ENCODE measurements at regions not wholly inside any gene's neighbourhood (a gene's known extent, or its start where the extent isn't known, plus 50 kb on each side); places are given as distances from the start of the nearest gene placed in this dataset.

- ATAC-seq (replicated peaks in 1 of 4) (no peak), DNase-seq (no peak)
- Mint-ChIP-seq H3K27ac (no peak overlapping the region), H3K4me3 (no peak overlapping the region), H3K4me1 (no peaks in the 10 kb centered on the region), H3K9me3 (peaks cover 13 to 19% (median 13%) of the 10 kb centered on the region in 3 donors), H3K27me3 (no peaks in the 10 kb centered on the region), H3K36me3 (no peaks in the 10 kb centered on the region)
- ChIA-PET POLR2A (no interaction called here), CTCF (no interaction called here)
- no peak overlapping the region for H3K27ac ChIP-seq (ENCODE audit: low read length)
- no peak overlapping the region for H3K4me3 ChIP-seq (ENCODE audit: control insufficient read depth in 1 of 2, extremely low read depth in 1 of 2, low read length in 1 of 2)
- WGBS (ENCODE audit: insufficient coverage) = no CpG with 5 or more reads among the region's 2 CpGs
- no peaks in the 10 kb centered on the region for H3K27me3 ChIP-seq (replicated peaks in 1 of 2; ENCODE audit: control insufficient read depth in 2 of 2, extremely low read depth in 1 of 2, insufficient read depth in 2 of 2, low read length in 1 of 2)
- H3K36me3 ChIP-seq (ENCODE audit: control insufficient read depth in 2 of 2, extremely low read depth in 1 of 2, insufficient read depth in 1 of 2, low read length in 1 of 2) = no peaks in the 10 kb centered on the region
- H3K9me3 ChIP-seq = no peaks in the 10 kb centered on the region
- H3K4me1 ChIP-seq (ENCODE audit: control insufficient read depth in 1 of 2, extremely low read depth in 1 of 2, insufficient read depth in 2 of 2, low read length in 2 of 2) = no peaks in the 10 kb centered on the region
Observed at GRCh38 chr7:8963722-8964121, 530.3 kb downstream of the NXPH1 start.

GRCh38 chr7:8965177-8965576 is 531.8 kb downstream of the NXPH1 start:
- Mint-ChIP-seq H3K27ac (no peak overlapping the region), H3K27me3 (no peaks in the 10 kb centered on the region), H3K9me3 (peaks cover 13 to 23% (median 15%) of the 10 kb centered on the region in 3 donors), H3K4me1 (no peaks in the 10 kb centered on the region), H3K36me3 (no peaks in the 10 kb centered on the region), H3K4me3 (no peak overlapping the region)
- H3K4me3 ChIP-seq (ENCODE audit: control insufficient read depth in 1 of 2, extremely low read depth in 1 of 2, low read length in 1 of 2) = no peak overlapping the region
- H3K9me3 ChIP-seq = no peaks in the 10 kb centered on the region
- no peak for ATAC-seq (replicated peaks in 1 of 4)
- ChIA-PET POLR2A (no interaction called here), CTCF (no interaction called here)
- WGBS (ENCODE audit: insufficient coverage) = 90% methylated on average over 2 of the region's 3 CpGs
- no peaks in the 10 kb centered on the region for H3K4me1 ChIP-seq (ENCODE audit: control insufficient read depth in 1 of 2, extremely low read depth in 1 of 2, insufficient read depth in 2 of 2, low read length in 2 of 2)
- H3K27me3 ChIP-seq (replicated peaks in 1 of 2; ENCODE audit: control insufficient read depth in 2 of 2, extremely low read depth in 1 of 2, insufficient read depth in 2 of 2, low read length in 1 of 2) = no peaks in the 10 kb centered on the region
- H3K36me3 ChIP-seq (ENCODE audit: control insufficient read depth in 2 of 2, extremely low read depth in 1 of 2, insufficient read depth in 1 of 2, low read length in 1 of 2) = no peaks in the 10 kb centered on the region
- DNase-seq = no peak
- H3K27ac ChIP-seq (ENCODE audit: low read length) = no peak overlapping the region

- ATAC-seq (replicated peaks in 1 of 4) = no peak
- no CpG with 5 or more reads among the region's 3 CpGs for WGBS (ENCODE audit: insufficient coverage)
- CTCF ChIA-PET = no interaction called here
Observed at GRCh38 chr7:8973601-8974000, 540.2 kb downstream of the NXPH1 start.

GRCh38 chr7:8975681-8976080 is 542.3 kb downstream of the NXPH1 start:
- no peaks in the 10 kb centered on the region for H3K27me3 Mint-ChIP-seq
- H3K4me1 Mint-ChIP-seq = no peaks in the 10 kb centered on the region
- H3K36me3 Mint-ChIP-seq = no peaks in the 10 kb centered on the region
- H3K4me3 Mint-ChIP-seq = no peak overlapping the region
- H3K36me3 ChIP-seq (ENCODE audit: control insufficient read depth in 2 of 2, extremely low read depth in 1 of 2, insufficient read depth in 1 of 2, low read length in 1 of 2) = no peaks in the 10 kb centered on the region
- ChIA-PET CTCF (no interaction called here), POLR2A (interaction anchor here in 1 of 2 donors (0.7 kb wide), 1 partner anchor 993 kb away, joined by 3 read pairs; no protein-coding TSS in a partner anchor)
- no peak overlapping the region for H3K4me3 ChIP-seq (ENCODE audit: control insufficient read depth in 1 of 2, extremely low read depth in 1 of 2, low read length in 1 of 2)
- H3K27ac ChIP-seq (ENCODE audit: low read length) = no peak overlapping the region
- no peaks in the 10 kb centered on the region for H3K9me3 ChIP-seq
- H3K27me3 ChIP-seq (replicated peaks in 1 of 2; ENCODE audit: control insufficient read depth in 2 of 2, extremely low read depth in 1 of 2, insufficient read depth in 2 of 2, low read length in 1 of 2) = no peaks in the 10 kb centered on the region
- no peak overlapping the region for H3K27ac Mint-ChIP-seq
- no peaks in the 10 kb centered on the region for H3K4me1 ChIP-seq (ENCODE audit: control insufficient read depth in 1 of 2, extremely low read depth in 1 of 2, insufficient read depth in 2 of 2, low read length in 2 of 2)
- DNase-seq (no peak), ATAC-seq (replicated peaks in 1 of 4) (no peak)
- H3K9me3 Mint-ChIP-seq = peaks cover 11 to 18% (median 12%) of the 10 kb centered on the region in 3 donors

More at GRCh38 chr7:8973601-8974000, 540.2 kb downstream of the NXPH1 start:
- no peaks in the 10 kb centered on the region for H3K27me3 Mint-ChIP-seq
- H3K9me3 Mint-ChIP-seq = peaks cover 4 to 20% (median 9%) of the 10 kb centered on the region in 3 donors
- H3K36me3 ChIP-seq (ENCODE audit: control insufficient read depth in 2 of 2, extremely low read depth in 1 of 2, insufficient read depth in 1 of 2, low read length in 1 of 2) = no peaks in the 10 kb centered on the region
- H3K4me1 Mint-ChIP-seq = no peaks in the 10 kb centered on the region
- no peaks in the 10 kb centered on the region for H3K4me1 ChIP-seq (ENCODE audit: control insufficient read depth in 1 of 2, extremely low read depth in 1 of 2, insufficient read depth in 2 of 2, low read length in 2 of 2)
- H3K9me3 ChIP-seq = no peaks in the 10 kb centered on the region
- no peak overlapping the region for H3K27ac ChIP-seq (ENCODE audit: low read length)
- no peaks in the 10 kb centered on the region for H3K27me3 ChIP-seq (replicated peaks in 1 of 2; ENCODE audit: control insufficient read depth in 2 of 2, extremely low read depth in 1 of 2, insufficient read depth in 2 of 2, low read length in 1 of 2)
- no peak overlapping the region for H3K4me3 ChIP-seq (ENCODE audit: control insufficient read depth in 1 of 2, extremely low read depth in 1 of 2, low read length in 1 of 2)
- no peak overlapping the region for H3K4me3 Mint-ChIP-seq
- no peak overlapping the region for H3K27ac Mint-ChIP-seq
- H3K36me3 Mint-ChIP-seq = no peaks in the 10 kb centered on the region
- POLR2A ChIA-PET = no interaction called here
- DNase-seq = no peak

GRCh38 chr7:8982338-8982992 is 549.1 kb downstream of the NXPH1 start:
- ATAC-seq (replicated peaks in 1 of 4) = no peak
- CTCF ChIA-PET = no interaction called here
- no CpG with 5 or more reads among the region's 2 CpGs for WGBS (ENCODE audit: insufficient coverage)
- Mint-ChIP-seq H3K36me3 (no peaks in the 10 kb centered on the region), H3K4me3 (no peak overlapping the region), H3K27me3 (no peaks in the 10 kb centered on the region), H3K9me3 (peaks cover 17 to 21% (median 18%) of the 10 kb centered on the region in 3 donors), H3K27ac (no peak overlapping the region), H3K4me1 (no peaks in the 10 kb centered on the region)
- POLR2A ChIA-PET = no interaction called here
- H3K27me3 ChIP-seq (replicated peaks in 1 of 2; ENCODE audit: control insufficient read depth in 2 of 2, extremely low read depth in 1 of 2, insufficient read depth in 2 of 2, low read length in 1 of 2) = no peaks in the 10 kb centered on the region
- no peaks in the 10 kb centered on the region for H3K9me3 ChIP-seq
- no peaks in the 10 kb centered on the region for H3K36me3 ChIP-seq (ENCODE audit: control insufficient read depth in 2 of 2, extremely low read depth in 1 of 2, insufficient read depth in 1 of 2, low read length in 1 of 2)
- DNase-seq = no peak
- no peak overlapping the region for H3K27ac ChIP-seq (ENCODE audit: low read length)
- no peak overlapping the region for H3K4me3 ChIP-seq (ENCODE audit: control insufficient read depth in 1 of 2, extremely low read depth in 1 of 2, low read length in 1 of 2)
- no peaks in the 10 kb centered on the region for H3K4me1 ChIP-seq (ENCODE audit: control insufficient read depth in 1 of 2, extremely low read depth in 1 of 2, insufficient read depth in 2 of 2, low read length in 2 of 2)

- no peaks in the 10 kb centered on the region for H3K36me3 Mint-ChIP-seq
- no peak for ATAC-seq (replicated peaks in 1 of 4)
- no CpG with 5 or more reads among the region's 3 CpGs for WGBS (ENCODE audit: insufficient coverage)
Observed at GRCh38 chr7:8985255-8985654, 551.8 kb downstream of the NXPH1 start.

GRCh38 chr7:8988267-8988666 is 554.9 kb downstream of the NXPH1 start:
- no peaks in the 10 kb centered on the region for H3K27me3 ChIP-seq (replicated peaks in 1 of 2; ENCODE audit: control insufficient read depth in 2 of 2, extremely low read depth in 1 of 2, insufficient read depth in 2 of 2, low read length in 1 of 2)
- no peaks in the 10 kb centered on the region for H3K4me1 Mint-ChIP-seq
- H3K4me3 Mint-ChIP-seq = no peak overlapping the region
- ChIA-PET POLR2A (no interaction called here), CTCF (no interaction called here)
- H3K27ac ChIP-seq (ENCODE audit: low read length) = no peak overlapping the region
- ATAC-seq (replicated peaks in 1 of 4) = no peak
- DNase-seq = no peak
- no peaks in the 10 kb centered on the region for H3K36me3 ChIP-seq (ENCODE audit: control insufficient read depth in 2 of 2, extremely low read depth in 1 of 2, insufficient read depth in 1 of 2, low read length in 1 of 2)
- no peaks in the 10 kb centered on the region for H3K27me3 Mint-ChIP-seq
- H3K27ac Mint-ChIP-seq = no peak overlapping the region
- no peaks in the 10 kb centered on the region for H3K9me3 ChIP-seq
- H3K9me3 Mint-ChIP-seq = peaks cover 7 to 15% (median 11%) of the 10 kb centered on the region in 3 donors
- H3K36me3 Mint-ChIP-seq = no peaks in the 10 kb centered on the region
- no peaks in the 10 kb centered on the region for H3K4me1 ChIP-seq (ENCODE audit: control insufficient read depth in 1 of 2, extremely low read depth in 1 of 2, insufficient read depth in 2 of 2, low read length in 2 of 2)
- WGBS (ENCODE audit: insufficient coverage) = 38% methylated on average over 4 of the region's 5 CpGs
- H3K4me3 ChIP-seq (ENCODE audit: control insufficient read depth in 1 of 2, extremely low read depth in 1 of 2, low read length in 1 of 2) = no peak overlapping the region

More at GRCh38 chr7:8985255-8985654, 551.8 kb downstream of the NXPH1 start:
- ChIA-PET CTCF (no interaction called here), POLR2A (no interaction called here)
- Histone ChIP-seq H3K4me1 (ENCODE audit: control insufficient read depth in 1 of 2, extremely low read depth in 1 of 2, insufficient read depth in 2 of 2, low read length in 2 of 2) (no peaks in the 10 kb centered on the region), H3K27me3 (replicated peaks in 1 of 2; ENCODE audit: control insufficient read depth in 2 of 2, extremely low read depth in 1 of 2, insufficient read depth in 2 of 2, low read length in 1 of 2) (no peaks in the 10 kb centered on the region), H3K36me3 (ENCODE audit: control insufficient read depth in 2 of 2, extremely low read depth in 1 of 2, insufficient read depth in 1 of 2, low read length in 1 of 2) (no peaks in the 10 kb centered on the region), H3K4me3 (ENCODE audit: control insufficient read depth in 1 of 2, extremely low read depth in 1 of 2, low read length in 1 of 2) (no peak overlapping the region), H3K9me3 (no peaks in the 10 kb centered on the region), H3K27ac (ENCODE audit: low read length) (no peak overlapping the region)
- no peaks in the 10 kb centered on the region for H3K4me1 Mint-ChIP-seq
- peaks cover 15 to 17% (median 15%) of the 10 kb centered on the region in 3 donors for H3K9me3 Mint-ChIP-seq
- DNase-seq = no peak
- no peak overlapping the region for H3K27ac Mint-ChIP-seq
- no peak overlapping the region for H3K4me3 Mint-ChIP-seq
- H3K27me3 Mint-ChIP-seq = no peaks in the 10 kb centered on the region

All from T-cell (primary cell).